Activated CD4-positive, alpha-beta memory T cell treated with anti-CD3 and anti-CD28 coated beads for 36 hours (primary cell): ENCODE measurements at regions not wholly inside any gene's neighbourhood (a gene's known extent, or its start where the extent isn't known, plus 50 kb on each side); places are given as distances from the start of the nearest gene placed in this dataset.

Experiments used
- CTCF ChIA-PET: fragments of 350-600 bp; sonication (Branson Sonifier 250); formaldehyde crosslinking; loops from one replicate; lab custom pipeline; 2021; ENCODE audit warnings: antibody characterized with exemption, inconsistent platforms; lab: Charles Lee
- POLR2A ChIA-PET: fragments of 350-600 bp; sonication (Branson Sonifier 250); formaldehyde crosslinking; loops from one replicate; lab custom pipeline; 2021; ENCODE audit warnings: antibody characterized with exemption; lab: Charles Lee
- DNase-seq: peaks from one replicate; pipeline ENCODE4 v3.0.0-alpha.2; 2020
- H3K27ac Mint-ChIP-seq: one replicate; pipeline ENCODE4 v1.8.0; 2021; ENCODE audit warnings: mixed read lengths
- H3K27me3 Mint-ChIP-seq: one replicate; pipeline ENCODE4 v1.8.0; 2021; ENCODE audit warnings: mixed read lengths
- H3K36me3 Mint-ChIP-seq: one replicate; pipeline ENCODE4 v1.8.0; 2021; ENCODE audit warnings: mixed read lengths
- H3K4me1 Mint-ChIP-seq: one replicate; pipeline ENCODE4 v1.8.0; 2021; ENCODE audit warnings: low read depth, mixed read lengths
- H3K4me3 Mint-ChIP-seq: one replicate; pipeline ENCODE4 v1.8.0; 2021; ENCODE audit warnings: mild to moderate bottlenecking, mixed read lengths
- H3K9me3 Mint-ChIP-seq: one replicate; pipeline ENCODE4 v1.8.0; 2021; ENCODE audit warnings: mixed read lengths
- intact Hi-C: fragments of 100-400 bp; cut with micrococcal nuclease; formaldehyde crosslinking; loops from one replicate; pipeline ENCODE4 v1.15.1; 2023

DNA sequence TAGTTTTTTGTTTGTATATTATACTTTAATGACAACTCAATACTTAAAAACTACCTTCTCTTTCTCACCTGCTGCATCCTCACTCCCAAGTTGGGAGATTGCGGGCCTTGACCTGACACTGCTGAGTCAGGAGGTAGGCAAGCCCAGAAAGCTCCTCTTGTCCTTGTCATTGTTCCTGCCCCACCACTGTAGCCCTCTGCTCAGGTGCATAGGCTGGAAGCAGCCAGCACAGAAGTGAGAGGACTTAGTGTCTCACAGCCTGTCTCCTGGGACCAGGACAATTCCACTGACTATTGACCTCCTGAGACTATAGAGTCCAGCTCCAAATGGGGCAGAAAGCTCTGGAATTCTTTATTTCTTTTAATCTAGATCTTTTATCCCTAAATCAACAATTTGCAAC, 123.5 kb upstream of the NDP start:
- H3K9me3 Mint-ChIP-seq, result no peaks in the 10 kb centered on the region
- H3K4me3 Mint-ChIP-seq, result no peak overlapping the region
- no peak for DNase-seq
- no peaks in the 10 kb centered on the region for H3K4me1 Mint-ChIP-seq
- no peaks in the 10 kb centered on the region for H3K27me3 Mint-ChIP-seq
- H3K36me3 Mint-ChIP-seq, result no peaks in the 10 kb centered on the region
- ChIA-PET POLR2A (no interaction called here), CTCF (no interaction called here)
- no peak overlapping the region for H3K27ac Mint-ChIP-seq
- intact Hi-C loops, result no loop called here

GRCh38 chrX:44094821-44095530, 121.8 kb upstream of the NDP start:
- Mint-ChIP-seq H3K36me3 (no peaks in the 10 kb centered on the region), H3K27me3 (no peaks in the 10 kb centered on the region), H3K9me3 (no peaks in the 10 kb centered on the region), H3K4me1 (no peaks in the 10 kb centered on the region), H3K27ac (no peak overlapping the region), H3K4me3 (no peak overlapping the region)
- ChIA-PET CTCF (no interaction called here), POLR2A (no interaction called here)
- intact Hi-C loops, result no loop called here
- no peak for DNase-seq

- no peak for DNase-seq
- Mint-ChIP-seq H3K9me3 (no peaks in the 10 kb centered on the region), H3K27ac (no peak overlapping the region), H3K4me1 (no peaks in the 10 kb centered on the region), H3K36me3 (no peaks in the 10 kb centered on the region), H3K4me3 (no peak overlapping the region), H3K27me3 (no peaks in the 10 kb centered on the region)
- POLR2A ChIA-PET, result no interaction called here
- CTCF ChIA-PET, result no interaction called here
- intact Hi-C loops, result no loop called here
These were observed 120.2 kb upstream of the NDP start for GRCh38 chrX:44093431-44093830.

DNA sequence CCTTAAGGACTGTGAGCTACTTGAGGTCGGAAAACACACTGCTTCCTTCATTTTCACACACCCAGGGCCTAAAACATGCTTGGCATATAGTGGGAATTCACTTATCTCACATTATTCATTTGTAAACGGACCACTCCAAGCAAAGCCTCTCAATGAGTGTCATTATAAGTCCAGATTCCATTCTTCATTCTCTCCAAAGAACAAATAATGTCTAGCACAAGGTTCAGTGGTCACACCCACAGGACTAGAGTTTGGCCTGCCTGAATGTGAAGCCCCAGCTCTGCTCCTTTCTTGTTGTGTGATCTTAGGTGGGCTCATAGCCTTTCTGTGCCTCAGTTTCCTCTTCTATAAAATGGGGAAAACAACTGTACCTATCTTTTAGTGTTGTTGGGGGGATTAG, 119.6 kb upstream of the NDP start:
- no peaks in the 10 kb centered on the region for H3K36me3 Mint-ChIP-seq
- POLR2A ChIA-PET, result no interaction called here
- intact Hi-C loops, result no loop called here
- H3K9me3 Mint-ChIP-seq, result no peaks in the 10 kb centered on the region
- no peak for DNase-seq
- H3K27ac Mint-ChIP-seq, result no peak overlapping the region
- H3K4me3 Mint-ChIP-seq, result no peak overlapping the region
- H3K4me1 Mint-ChIP-seq, result no peaks in the 10 kb centered on the region
- no peaks in the 10 kb centered on the region for H3K27me3 Mint-ChIP-seq
- CTCF ChIA-PET, result no interaction called here

GRCh38 chrX:44088510-44089144, 115.4 kb upstream of the NDP start:
- H3K36me3 Mint-ChIP-seq, result no peaks in the 10 kb centered on the region
- DNase-seq, result no peak
- H3K27ac Mint-ChIP-seq, result no peak overlapping the region
- no peaks in the 10 kb centered on the region for H3K9me3 Mint-ChIP-seq
- intact Hi-C loops, result no loop called here
- POLR2A ChIA-PET, result no interaction called here
- CTCF ChIA-PET, result no interaction called here
- H3K4me1 Mint-ChIP-seq, result no peaks in the 10 kb centered on the region
- no peaks in the 10 kb centered on the region for H3K27me3 Mint-ChIP-seq
- H3K4me3 Mint-ChIP-seq, result no peak overlapping the region

- Mint-ChIP-seq H3K36me3 (no peaks in the 10 kb centered on the region), H3K9me3 (no peaks in the 10 kb centered on the region), H3K27ac (no peak overlapping the region), H3K4me3 (no peak overlapping the region), H3K27me3 (no peaks in the 10 kb centered on the region), H3K4me1 (no peaks in the 10 kb centered on the region)
- ChIA-PET POLR2A (no interaction called here), CTCF (no interaction called here)
- intact Hi-C loops, result no loop called here
- DNase-seq, result no peak
These were observed 112.0 kb upstream of the NDP start for GRCh38 chrX:44085209-44085608.

DNA sequence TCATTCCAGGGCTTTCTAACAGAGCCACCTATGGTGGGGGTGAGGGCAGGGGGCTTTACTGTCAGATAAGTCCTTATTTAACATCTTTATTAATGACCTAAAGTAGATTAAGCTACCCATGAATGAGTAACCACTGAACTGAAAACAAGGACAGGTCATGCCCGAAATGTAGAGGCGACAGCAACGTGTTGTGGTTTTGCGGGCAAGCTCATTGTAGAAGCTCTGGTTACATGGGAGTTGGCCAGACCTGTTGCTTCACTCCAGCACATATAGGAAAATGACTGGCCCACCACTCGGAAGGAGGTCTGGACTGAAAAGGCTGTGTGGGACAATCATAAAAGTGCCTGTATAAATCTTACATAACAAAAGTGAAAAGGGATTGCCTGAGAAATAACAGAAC, 109.6 kb upstream of the NDP start:
- H3K9me3 Mint-ChIP-seq, result peaks cover 3% of the 10 kb centered on the region
- POLR2A ChIA-PET, result no interaction called here
- intact Hi-C loops, result no loop called here
- H3K4me1 Mint-ChIP-seq, result no peaks in the 10 kb centered on the region
- no peaks in the 10 kb centered on the region for H3K36me3 Mint-ChIP-seq
- CTCF ChIA-PET, result no interaction called here
- no peak overlapping the region for H3K4me3 Mint-ChIP-seq
- no peaks in the 10 kb centered on the region for H3K27me3 Mint-ChIP-seq
- no peak overlapping the region for H3K27ac Mint-ChIP-seq
- DNase-seq, result no peak

DNA sequence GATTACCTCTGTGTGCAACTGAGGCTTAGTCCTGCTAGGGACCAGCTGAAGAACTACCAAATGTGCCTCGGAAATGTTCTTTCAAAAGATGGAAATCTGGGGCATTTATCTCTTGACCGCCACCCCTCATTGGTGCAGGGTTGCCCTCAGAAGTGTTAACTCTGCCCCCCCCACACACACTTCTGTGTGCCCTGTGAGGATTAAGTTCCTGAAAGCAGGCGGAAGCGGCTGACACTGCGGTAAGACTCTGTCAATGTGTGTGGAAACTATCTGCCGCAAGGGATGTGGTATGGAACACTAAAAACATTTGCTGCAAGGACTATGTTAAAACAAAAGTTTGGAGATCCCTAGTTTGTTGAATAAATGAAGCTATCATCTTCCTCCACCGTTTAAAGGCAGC, 106.9 kb upstream of the NDP start:
- peaks cover 7% of the 10 kb centered on the region for H3K9me3 Mint-ChIP-seq
- peaks cover 4% of the 10 kb centered on the region for H3K4me1 Mint-ChIP-seq
- ChIA-PET CTCF (no interaction called here), POLR2A (no interaction called here)
- no peaks in the 10 kb centered on the region for H3K36me3 Mint-ChIP-seq
- no peak overlapping the region for H3K4me3 Mint-ChIP-seq
- DNase-seq, result no peak
- no peaks in the 10 kb centered on the region for H3K27me3 Mint-ChIP-seq
- no peak overlapping the region for H3K27ac Mint-ChIP-seq
- intact Hi-C loops, result no loop called here

- no peaks in the 10 kb centered on the region for H3K36me3 Mint-ChIP-seq
- ChIA-PET CTCF (no interaction called here), POLR2A (no interaction called here)
- intact Hi-C loops, result no loop called here
- no peak overlapping the region for H3K4me3 Mint-ChIP-seq
- no peak overlapping the region for H3K27ac Mint-ChIP-seq
- peaks cover 3% of the 10 kb centered on the region for H3K9me3 Mint-ChIP-seq
- no peak for DNase-seq
- peaks cover 4% of the 10 kb centered on the region for H3K4me1 Mint-ChIP-seq
- no peaks in the 10 kb centered on the region for H3K27me3 Mint-ChIP-seq
These were observed 99.4 kb upstream of the NDP start for GRCh38 chrX:44072631-44073030.

DNA sequence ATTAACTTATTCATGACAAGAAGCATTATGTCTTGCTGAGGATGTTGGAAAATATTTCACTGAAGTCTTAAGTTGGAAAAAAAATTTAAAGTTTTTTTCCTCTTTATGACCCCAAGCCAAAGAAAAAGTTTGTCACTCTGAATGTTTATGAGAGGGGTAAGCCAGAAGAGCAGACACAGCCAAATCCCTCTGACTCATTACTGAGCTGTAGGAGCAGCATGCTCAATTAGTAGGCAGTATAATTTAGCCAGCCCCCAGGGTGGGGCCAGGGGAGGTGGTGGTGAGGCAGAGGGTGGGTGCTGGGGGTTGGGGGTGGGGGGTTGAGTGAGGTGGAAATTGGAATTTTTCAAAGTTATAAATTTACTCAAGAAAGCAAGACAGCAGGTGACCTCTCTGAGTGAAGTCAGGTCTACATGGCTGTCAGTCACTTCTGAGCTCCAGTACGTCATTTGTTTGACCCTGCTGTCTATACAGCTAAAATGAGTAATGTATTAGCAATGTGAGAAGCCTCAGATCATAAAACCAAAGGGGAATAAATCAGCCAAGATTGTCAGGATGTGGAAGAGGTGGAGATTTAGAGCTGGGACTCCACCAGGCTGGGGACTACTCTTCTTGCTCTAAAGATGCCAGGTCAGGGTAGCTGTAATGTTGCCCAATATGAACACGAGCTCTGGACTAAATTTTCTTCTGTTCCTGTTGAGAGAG, 98.8 kb upstream of the NDP start:
- no peaks in the 10 kb centered on the region for H3K36me3 Mint-ChIP-seq
- H3K4me1 Mint-ChIP-seq, result peaks cover 4% of the 10 kb centered on the region
- POLR2A ChIA-PET, result no interaction called here
- no peaks in the 10 kb centered on the region for H3K9me3 Mint-ChIP-seq
- DNase-seq, result no peak
- H3K4me3 Mint-ChIP-seq, result no peak overlapping the region
- intact Hi-C loops, result no loop called here
- H3K27me3 Mint-ChIP-seq, result no peaks in the 10 kb centered on the region
- H3K27ac Mint-ChIP-seq, result no peak overlapping the region
- CTCF ChIA-PET, result no interaction called here

GRCh38 chrX:44071070-44071645, 98.0 kb upstream of the NDP start:
- intact Hi-C loops, result no loop called here
- Mint-ChIP-seq H3K27me3 (no peaks in the 10 kb centered on the region), H3K9me3 (no peaks in the 10 kb centered on the region), H3K4me3 (no peak overlapping the region), H3K36me3 (no peaks in the 10 kb centered on the region), H3K27ac (no peak overlapping the region), H3K4me1 (peaks cover 3% of the 10 kb centered on the region)
- ChIA-PET CTCF (no interaction called here), POLR2A (no interaction called here)
- DNase-seq, result no peak

- Mint-ChIP-seq H3K36me3 (no peaks in the 10 kb centered on the region), H3K4me1 (no peaks in the 10 kb centered on the region), H3K4me3 (no peak overlapping the region), H3K9me3 (no peaks in the 10 kb centered on the region), H3K27me3 (no peaks in the 10 kb centered on the region), H3K27ac (no peak overlapping the region)
- CTCF ChIA-PET, result no interaction called here
- DNase-seq, result no peak
- POLR2A ChIA-PET, result no interaction called here
- intact Hi-C loops, result no loop called here
These were observed 94.9 kb upstream of the NDP start for GRCh38 chrX:44068043-44068442.
